Mucosa of descending colon (tissue), 3 donors: ENCODE measurements at regions not wholly inside any gene's neighbourhood (a gene's known extent, or its start where the extent isn't known, plus 50 kb on each side); places are given as distances from the start of the nearest gene placed in this dataset.
"Not testable (repeated sequence)": the region's sequence is repeated elsewhere in the genome, so short reads cannot be mapped to it uniquely, and the experiment has no call there.

Experiments used
- ATAC-seq: fragments of 200-7000 bp; cut with Tn5 transposase; one replicate; pipeline ENCODE4 v1.9.1; 2020; ENCODE audit warnings: mild to moderate bottlenecking, moderate library complexity
- DNase-seq, 3 donors: peaks; one replicate each; pipeline ENCODE4 v3.0.0-alpha.2; 2020
- H3K36me3 ChIP-seq: fragments of 200-600 bp; one replicate; pipeline ENCODE4 v1.8.0; 2021; ENCODE audit warnings: low read depth, mild to moderate bottlenecking
- H3K4me1 ChIP-seq: fragments of 200-600 bp; one replicate; pipeline ENCODE4 v1.8.0; 2021; ENCODE audit warnings: low read depth, mild to moderate bottlenecking
- H3K4me3 ChIP-seq: fragments of 200-600 bp; one replicate; pipeline ENCODE4 v1.8.0; 2021; ENCODE audit warnings: mild to moderate bottlenecking
- H3K9me3 ChIP-seq: fragments of 200-600 bp; one replicate; pipeline ENCODE4 v1.8.0; 2021; ENCODE audit warnings: mild to moderate bottlenecking
- intact Hi-C, 2 donors: fragments of 100-400 bp; cut with DNase I in 1 of 2; cut with micrococcal nuclease in 1 of 2; formaldehyde crosslinking; loops; one replicate each; pipeline versions ENCODE4 v1.11.0 to v1.11.1; 2022; cut with DNase I, micrococcal nuclease
- TF ChIP-seq, protein P1 (sequence below): fragments of 200-600 bp; IDR thresholded peaks from one replicate; pipeline ENCODE4 v1.8.0; 2022; ENCODE audit warnings: antibody characterized with exemption, mild to moderate bottlenecking
- donor health status: DM: no; HTN: no; CAD: no; lungs with moderate emphysema.
- donor health status: DM: no; HTN: no; CAD: no.
- donor health status: DM: no; HTN: yes; CAD: no.

DNA sequence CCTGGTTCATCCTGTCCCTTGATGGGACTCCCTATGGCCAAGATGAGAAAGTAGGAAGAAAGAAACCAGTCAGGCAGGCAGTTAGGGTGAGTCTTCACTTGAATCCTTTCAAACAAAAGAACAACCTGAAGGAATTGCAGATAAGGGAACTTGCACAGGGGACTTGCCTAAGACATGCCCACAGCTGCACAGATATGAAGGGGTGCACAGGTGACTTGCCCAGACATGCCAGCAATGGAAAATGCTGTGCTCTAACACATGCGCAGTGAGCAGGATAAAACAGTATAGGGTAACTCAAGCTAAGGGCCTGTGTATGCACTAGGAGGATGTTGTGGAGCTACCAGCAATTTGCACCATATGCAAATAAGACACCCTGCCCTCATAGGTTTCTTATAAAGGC, 404.6 kb upstream of the USP9Y start:
- Histone ChIP-seq H3K4me3 (no peak overlapping the region), H3K36me3 (no peaks in the 10 kb centered on the region), H3K4me1 (no peaks in the 10 kb centered on the region), H3K9me3 (no peaks in the 10 kb centered on the region)
- intact Hi-C loops, result no loop called here
- no peak for ATAC-seq
- TF ChIP-seq, protein P1, sequence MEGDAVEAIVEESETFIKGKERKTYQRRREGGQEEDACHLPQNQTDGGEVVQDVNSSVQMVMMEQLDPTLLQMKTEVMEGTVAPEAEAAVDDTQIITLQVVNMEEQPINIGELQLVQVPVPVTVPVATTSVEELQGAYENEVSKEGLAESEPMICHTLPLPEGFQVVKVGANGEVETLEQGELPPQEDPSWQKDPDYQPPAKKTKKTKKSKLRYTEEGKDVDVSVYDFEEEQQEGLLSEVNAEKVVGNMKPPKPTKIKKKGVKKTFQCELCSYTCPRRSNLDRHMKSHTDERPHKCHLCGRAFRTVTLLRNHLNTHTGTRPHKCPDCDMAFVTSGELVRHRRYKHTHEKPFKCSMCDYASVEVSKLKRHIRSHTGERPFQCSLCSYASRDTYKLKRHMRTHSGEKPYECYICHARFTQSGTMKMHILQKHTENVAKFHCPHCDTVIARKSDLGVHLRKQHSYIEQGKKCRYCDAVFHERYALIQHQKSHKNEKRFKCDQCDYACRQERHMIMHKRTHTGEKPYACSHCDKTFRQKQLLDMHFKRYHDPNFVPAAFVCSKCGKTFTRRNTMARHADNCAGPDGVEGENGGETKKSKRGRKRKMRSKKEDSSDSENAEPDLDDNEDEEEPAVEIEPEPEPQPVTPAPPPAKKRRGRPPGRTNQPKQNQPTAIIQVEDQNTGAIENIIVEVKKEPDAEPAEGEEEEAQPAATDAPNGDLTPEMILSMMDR, result no peak
- no peak for DNase-seq

DNA sequence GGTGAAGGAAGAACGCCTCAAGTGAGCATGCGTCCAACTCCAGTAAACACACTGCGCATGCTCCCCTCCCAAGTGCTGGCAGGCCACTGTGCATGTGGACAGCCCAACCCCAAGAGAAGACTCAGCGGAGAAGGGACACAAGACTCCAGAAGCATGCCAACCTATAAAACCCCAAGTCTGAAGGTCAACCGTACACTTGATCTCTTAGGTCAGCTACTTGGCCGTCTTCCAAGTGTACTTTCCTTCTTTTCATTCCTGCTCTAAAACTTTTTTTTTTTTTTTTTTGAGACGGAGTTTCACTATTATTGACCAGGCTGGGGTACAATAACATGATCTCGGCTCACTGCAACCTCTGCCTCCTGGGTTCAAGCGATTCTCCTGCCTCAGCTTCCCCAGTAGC, 401.2 kb upstream of the USP9Y start:
- H3K4me1 ChIP-seq, H3K9me3 ChIP-seq, intact Hi-C loops, H3K36me3 ChIP-seq, H3K4me3 ChIP-seq, ATAC-seq: not testable (repeated sequence)
- DNase-seq, result peak in 2 of 3 donors; percentile 38 to 77

DNA sequence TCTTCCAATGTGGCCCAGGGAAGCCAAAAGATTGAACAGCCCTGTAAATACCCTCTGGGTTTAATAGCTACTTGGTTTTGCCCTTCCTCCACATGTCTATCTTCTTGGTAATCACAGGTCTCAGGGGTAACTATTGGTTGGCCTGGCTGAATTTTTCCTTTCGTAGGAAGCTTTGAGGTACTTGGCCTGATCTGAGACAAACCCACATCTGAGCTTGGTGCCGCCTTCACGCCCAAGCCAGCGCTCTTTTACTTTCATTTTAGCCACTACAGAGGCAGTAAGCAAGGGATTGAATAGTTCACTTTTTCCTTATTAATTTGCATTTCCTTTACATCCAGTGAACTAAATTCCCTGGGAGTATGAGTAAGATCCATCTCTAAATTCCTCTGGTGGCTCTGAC, 397.6 kb upstream of the USP9Y start:
- intact Hi-C loops, result no loop called here
- no peaks in the 10 kb centered on the region for H3K36me3 ChIP-seq
- TF ChIP-seq, protein P1, result no peak
- no peaks in the 10 kb centered on the region for H3K4me1 ChIP-seq
- no peak overlapping the region for H3K4me3 ChIP-seq
- H3K9me3 ChIP-seq, result no peaks in the 10 kb centered on the region
- ATAC-seq (no peak), DNase-seq (peak in 1 of 3 donors; percentile 14)

DNA sequence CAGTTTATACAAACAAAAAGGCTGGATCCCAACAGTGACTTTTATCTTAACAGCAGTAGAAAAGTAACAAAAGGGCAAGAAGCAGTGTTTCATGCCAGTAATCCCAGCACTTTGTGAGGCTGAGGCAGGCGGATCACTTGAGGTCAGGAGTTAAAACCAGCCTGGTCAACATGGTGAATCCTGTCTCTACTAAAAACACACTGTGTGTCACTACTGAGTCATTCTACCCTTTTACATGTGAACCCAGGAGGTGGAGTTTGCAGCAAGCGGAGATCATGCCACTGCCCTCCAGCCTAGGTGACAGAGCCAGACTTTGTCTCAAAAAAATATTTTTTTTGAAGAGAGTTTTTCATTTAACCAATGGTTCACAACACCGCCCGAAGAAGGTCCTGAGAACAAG, 395.6 kb upstream of the USP9Y start:
- intact Hi-C loops, result no loop called here
- Histone ChIP-seq H3K9me3 (no peaks in the 10 kb centered on the region), H3K4me3 (no peak overlapping the region), H3K4me1 (no peaks in the 10 kb centered on the region), H3K36me3 (no peaks in the 10 kb centered on the region)
- DNase-seq (no peak), ATAC-seq (no peak)
- TF ChIP-seq, protein P1, result no peak

DNA sequence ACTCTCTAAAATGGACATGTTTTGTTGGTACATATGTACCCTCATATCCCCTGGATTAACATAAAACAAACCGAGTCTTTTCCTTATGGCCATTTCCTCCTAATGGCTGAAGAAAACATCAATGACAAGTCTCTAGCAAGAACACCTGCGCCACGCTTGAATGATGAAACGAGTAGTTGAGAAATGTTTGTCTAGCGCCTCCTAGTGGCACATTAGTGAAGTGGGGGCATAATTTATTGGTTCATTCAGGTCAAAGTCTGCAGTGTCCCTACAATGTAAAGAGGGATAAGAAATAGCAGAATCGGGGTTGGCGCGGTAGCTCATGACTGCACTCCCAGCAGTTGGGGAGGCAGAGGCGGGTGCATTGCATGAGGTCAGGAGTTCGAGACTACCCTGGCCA, 391.8 kb upstream of the USP9Y start:
- Histone ChIP-seq H3K9me3 (no peaks in the 10 kb centered on the region), H3K36me3 (no peaks in the 10 kb centered on the region), H3K4me1 (no peaks in the 10 kb centered on the region), H3K4me3 (no peak overlapping the region)
- TF ChIP-seq, protein P1, result no peak
- DNase-seq (peak in 2 of 3 donors; percentile 23 to 75), ATAC-seq (no peak)
- intact Hi-C loops, result no loop called here

DNA sequence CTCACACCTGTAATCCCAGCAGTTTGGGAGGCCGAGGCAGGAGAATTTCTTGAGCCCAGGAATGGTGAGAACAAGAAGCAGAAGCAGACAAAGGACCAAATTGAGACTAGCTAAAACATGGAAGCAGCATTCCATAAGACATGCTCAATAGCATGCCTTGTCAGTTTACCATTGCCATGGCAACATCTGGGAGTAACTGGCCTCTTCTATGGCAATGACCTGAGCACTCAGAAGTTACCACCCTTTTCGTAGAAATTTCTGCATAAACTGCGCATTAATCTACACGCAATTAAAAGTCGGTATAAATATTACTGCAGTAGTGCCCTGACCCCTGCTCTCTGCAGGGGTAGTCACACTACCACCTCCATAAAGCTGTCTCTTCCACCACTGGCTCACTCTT, 390.2 kb upstream of the USP9Y start:
- intact Hi-C loops, result no loop called here
- no peak for DNase-seq
- H3K4me3 ChIP-seq, result no peak overlapping the region
- H3K36me3 ChIP-seq, result no peaks in the 10 kb centered on the region
- no peaks in the 10 kb centered on the region for H3K9me3 ChIP-seq
- no peak for ATAC-seq
- TF ChIP-seq, protein P1, result no peak
- H3K4me1 ChIP-seq, result no peaks in the 10 kb centered on the region
